ENCODE measurements at regions not wholly inside any gene's neighbourhood (a gene's known extent, or its start where the extent isn't known, plus 50 kb on each side); places are given as distances from the start of the nearest gene placed in this dataset.

- TF ChIP-seq CTCF (IDR thresholded peaks at IDR 0.05; ENCODE audit: low read depth, low read length, poor library complexity, severe bottlenecking) (no peak), EZH2phosphoT487 (IDR thresholded peaks at IDR 0.05; ENCODE audit: borderline replicate concordance, low read length) (no peak)
Observed at GRCh38 chr6:23179994-23180393, 610.6 kb downstream of the HDGFL1 start.

Data from DOHH2 (cell line).